B cell (primary cell): ENCODE measurements at regions not wholly inside any gene's neighbourhood (a gene's known extent, or its start where the extent isn't known, plus 50 kb on each side); places are given as distances from the start of the nearest gene placed in this dataset.

ENCODE experiments used
- ATAC-seq: fragments of 200-7000 bp; cut with Tn5 transposase; one replicate; pipeline ENCODE4 v1.10.0; 2021; ENCODE audit warnings: low read depth, mild to moderate bottlenecking, moderate number of reproducible peaks, moderate library complexity
- CTCF ChIA-PET: fragments of 350-600 bp; sonication (Branson Sonifier 250); formaldehyde crosslinking; loops from one replicate; lab custom pipeline; 2021; ENCODE audit warnings: antibody characterized with exemption, inconsistent platforms; lab: Charles Lee
- POLR2A ChIA-PET: fragments of 350-600 bp; sonication (Branson Sonifier 250); formaldehyde crosslinking; loops from one replicate; lab custom pipeline; 2021; ENCODE audit warnings: antibody characterized with exemption; lab: Charles Lee
- DNase-seq: peaks from one replicate; pipeline ENCODE4 v3.0.0; 2013
- H2AFZ ChIP-seq: 2 replicates; pipeline ENCODE4 v1.6.1; 2012; ENCODE audit warnings: mild to moderate bottlenecking, low read depth, low read length; ENCODE audit not compliant: insufficient read depth, poor library complexity, severe bottlenecking
- H3K27ac ChIP-seq, 2 donors: 1 replicate in 1 of 2; 2 replicates in 1 of 2; pipeline ENCODE4 v1.5.1; 2012 to 2013; ENCODE audit warnings: low read length in 2 of 2, mild to moderate bottlenecking in 2 of 2, moderate library complexity in 1 of 2
- H3K27me3 ChIP-seq, 4 experiments: fragments of 200-600 bp in 1 of 4; sonication (generic) in 1 of 4; replicated peaks in 1 of 4; 1 replicate in 2 of 4; 2 replicates in 2 of 4; pipeline versions ENCODE4 v1.6.1 to v1.7.0; 2013 to 2016; ENCODE audit warnings: low read length in 3 of 4, mild to moderate bottlenecking in 2 of 4, mixed read lengths in 1 of 4, moderate library complexity in 1 of 4; ENCODE audit not compliant: insufficient read depth in 4 of 4, control insufficient read depth in 3 of 4; ENCODE audit errors: control extremely low read depth in 1 of 4
- H3K36me3 ChIP-seq, 2 experiments: replicated peaks in 1 of 2; 1 replicate in 1 of 2; 2 replicates in 1 of 2; pipeline versions ENCODE4 v1.6.1 to v1.7.1; 2013; ENCODE audit warnings: low read length in 1 of 2; ENCODE audit not compliant: insufficient read depth in 2 of 2, control insufficient read depth in 1 of 2; ENCODE audit errors: control extremely low read depth in 1 of 2, extremely low read depth in 1 of 2
- H3K4me1 ChIP-seq, 2 donors: fragments of 200-600 bp in 1 of 2; sonication (generic) in 1 of 2; 1 replicate in 1 of 2; 2 replicates in 1 of 2; pipeline versions ENCODE4 v1.5.1 to v1.6.1; 2013 to 2017; ENCODE audit warnings: low read length in 2 of 2; ENCODE audit not compliant: control insufficient read depth in 2 of 2, insufficient read depth in 2 of 2
- H3K4me2 ChIP-seq: replicated peaks from 2 replicates; pipeline ENCODE3; 2012; ENCODE audit warnings: mild to moderate bottlenecking, low read depth, low read length; ENCODE audit not compliant: poor library complexity, severe bottlenecking
- H3K4me3 ChIP-seq, 5 experiments: fragments of 200-600 bp in 1 of 5; sonication (generic) in 1 of 5; 1 replicate in 3 of 5; 2 replicates in 2 of 5; pipeline versions ENCODE4 v1.5.1 to v1.7.0; 2011 to 2016; ENCODE audit warnings: low read length in 4 of 5, mild to moderate bottlenecking in 4 of 5, low read depth in 2 of 5, control low read depth in 1 of 5, moderate library complexity in 1 of 5; ENCODE audit not compliant: insufficient read depth in 1 of 5; ENCODE audit errors: control extremely low read depth in 1 of 5, extremely low read depth in 1 of 5
- H3K79me2 ChIP-seq: fragments of 200-600 bp; sonication (generic); one replicate; pipeline ENCODE4 v1.6.0; 2016; ENCODE audit warnings: low read length; ENCODE audit not compliant: control insufficient read depth, insufficient read depth
- H3K9ac ChIP-seq: fragments of 200-600 bp; sonication (generic); 2 replicates; pipeline ENCODE4 v1.6.1; 2017; ENCODE audit warnings: mild to moderate bottlenecking, low read length, moderate library complexity
- H3K9me3 ChIP-seq, 3 donors: one replicate each; pipeline versions ENCODE4 v1.6.1 to v1.7.1; 2013; ENCODE audit warnings: low read length in 2 of 3; ENCODE audit not compliant: control insufficient read depth in 2 of 3, insufficient read depth in 1 of 3; ENCODE audit errors: control extremely low read depth in 1 of 3
- H4K20me1 ChIP-seq: 2 replicates; pipeline ENCODE4 v1.6.0; 2012; ENCODE audit warnings: mild to moderate bottlenecking, low read length; ENCODE audit not compliant: insufficient read depth, control insufficient read depth, poor library complexity, severe bottlenecking
- H3K27ac Mint-ChIP-seq: one replicate; pipeline ENCODE4 v1.8.0; 2021; ENCODE audit warnings: mixed read lengths
- H3K27me3 Mint-ChIP-seq: one replicate; pipeline ENCODE4 v1.8.0; 2021; ENCODE audit warnings: mixed read lengths
- H3K4me1 Mint-ChIP-seq: one replicate; pipeline ENCODE4 v1.8.0; 2021; ENCODE audit warnings: mixed read lengths
- H3K4me3 Mint-ChIP-seq: one replicate; pipeline ENCODE4 v1.8.0; 2021; ENCODE audit warnings: mixed read lengths
- H3K9me3 Mint-ChIP-seq: one replicate; pipeline ENCODE4 v1.8.0; 2022; ENCODE audit warnings: mixed read lengths; ENCODE audit not compliant: insufficient read depth
- CTCF ChIP-seq: fragments of 200-600 bp; IDR thresholded peaks from one replicate; pipeline ENCODE4 v1.8.0; 2022; ENCODE audit warnings: antibody characterized with exemption, mild to moderate bottlenecking
- EZH2 ChIP-seq: IDR thresholded peaks from 2 replicates; pipeline ENCODE4 v1.6.1; 2012; ENCODE audit warnings: borderline replicate concordance, low read depth, mild to moderate bottlenecking, moderate library complexity, low read length; ENCODE audit not compliant: insufficient read depth, poor library complexity, severe bottlenecking
- WGBS: methylation state at CpG from one replicate; pipeline ENCODE4 v1.1.5; 2013; ENCODE audit warnings: missing lambda C conversion rate; ENCODE audit not compliant: insufficient coverage; 5-methylcytosine and 5-hydroxymethylcytosine counted together
- intact Hi-C: fragments of 100-400 bp; cut with micrococcal nuclease; formaldehyde crosslinking; loops from one replicate; pipeline ENCODE4 v1.10.0; 2022

DNA sequence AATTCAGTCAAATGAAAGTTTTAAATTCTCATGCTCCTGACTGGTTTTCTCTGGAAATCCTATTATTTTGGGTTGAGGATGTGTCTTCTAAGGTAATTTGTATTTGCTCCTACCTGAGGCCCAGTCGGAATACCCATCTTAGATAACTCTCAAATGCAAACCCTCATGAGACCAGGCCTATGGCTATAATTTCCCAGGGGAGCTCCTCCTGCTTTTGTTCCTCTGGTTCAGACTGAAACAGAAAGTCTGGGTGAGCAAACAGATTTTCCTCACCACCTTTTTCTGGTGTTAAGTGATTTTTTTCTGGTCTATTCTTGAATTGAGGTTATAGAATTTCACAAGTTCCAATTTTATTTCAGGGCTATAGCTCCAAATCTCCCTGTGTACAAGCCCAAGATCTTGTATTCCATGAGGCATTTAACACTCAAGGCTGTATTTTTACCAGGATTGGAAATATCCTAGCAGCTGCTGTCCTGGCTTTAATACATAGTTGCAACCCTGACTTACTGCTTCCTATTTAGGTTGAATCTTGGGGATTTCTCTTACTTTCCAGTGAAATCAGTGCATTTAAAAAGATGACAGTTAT, 169.1 kb upstream of the PTCHD4 start:
- no CpG with 5 or more reads among the region's 1 CpG for WGBS

GRCh38 chr6:48278261-48278660, 167.3 kb upstream of the PTCHD4 start:
- Histone ChIP-seq H3K4me1 (no peaks in the 10 kb centered on the region), H3K27me3 (no peaks in the 10 kb centered on the region), H3K4me2 (no peak overlapping the region), H3K79me2 (no peaks in the 10 kb centered on the region), H3K4me3 (no peak overlapping the region), H3K9me3 (no peaks in the 10 kb centered on the region), H3K27ac (no peak overlapping the region), H3K9ac (no peak overlapping the region), H2AFZ (no peak overlapping the region), H4K20me1 (no peaks in the 10 kb centered on the region), H3K36me3 (no peaks in the 10 kb centered on the region)
- ChIA-PET CTCF (interaction anchor here (0.7 kb wide), 1 partner anchor 54 kb away, joined by 3 read pairs; no protein-coding TSS in a partner anchor), POLR2A (no interaction called here)
- peaks cover 9% of the 10 kb centered on the region for H3K9me3 Mint-ChIP-seq
- TF ChIP-seq CTCF (no peak), EZH2 (no peak)
- H3K27ac Mint-ChIP-seq: no peak overlapping the region
- no peaks in the 10 kb centered on the region for H3K4me1 Mint-ChIP-seq
- H3K4me3 Mint-ChIP-seq: no peak overlapping the region
- ATAC-seq (no peak), DNase-seq (no peak)
- no peaks in the 10 kb centered on the region for H3K27me3 Mint-ChIP-seq
- 80% methylated on average over 1 of the region's 1 CpG for WGBS
- intact Hi-C loops: no loop called here

More for the DNA sequence above, 169.1 kb upstream of the PTCHD4 start:
- H3K27me3 ChIP-seq: no peaks in the 10 kb centered on the region
- CTCF ChIA-PET: no interaction called here
- H3K27me3 Mint-ChIP-seq: no peaks in the 10 kb centered on the region
- no peak overlapping the region for H3K4me3 ChIP-seq
- no peak for ATAC-seq
- TF ChIP-seq EZH2 (no peak), CTCF (no peak)
- H3K4me3 Mint-ChIP-seq: no peak overlapping the region
- H3K9ac ChIP-seq: no peak overlapping the region
- no peak overlapping the region for H2AFZ ChIP-seq
- H3K36me3 ChIP-seq: no peaks in the 10 kb centered on the region
- POLR2A ChIA-PET: no interaction called here
- H3K9me3 ChIP-seq: no peaks in the 10 kb centered on the region
- no peak overlapping the region for H3K27ac Mint-ChIP-seq
- H3K4me1 Mint-ChIP-seq: no peaks in the 10 kb centered on the region
- no peaks in the 10 kb centered on the region for H3K79me2 ChIP-seq
- no peaks in the 10 kb centered on the region for H4K20me1 ChIP-seq
- no peak overlapping the region for H3K4me2 ChIP-seq
- H3K27ac ChIP-seq: no peak overlapping the region
- H3K9me3 Mint-ChIP-seq: peaks cover 9% of the 10 kb centered on the region
- intact Hi-C loops: no loop called here
- no peak for DNase-seq
- H3K4me1 ChIP-seq: no peaks in the 10 kb centered on the region
